ENCODE measurements at regions not wholly inside any gene's neighbourhood (a gene's known extent, or its start where the extent isn't known, plus 50 kb on each side); places are given as distances from the start of the nearest gene placed in this dataset.
"Not testable (repeated sequence)": the region's sequence is repeated elsewhere in the genome, so short reads cannot be mapped to it uniquely, and the experiment has no call there.

DNA sequence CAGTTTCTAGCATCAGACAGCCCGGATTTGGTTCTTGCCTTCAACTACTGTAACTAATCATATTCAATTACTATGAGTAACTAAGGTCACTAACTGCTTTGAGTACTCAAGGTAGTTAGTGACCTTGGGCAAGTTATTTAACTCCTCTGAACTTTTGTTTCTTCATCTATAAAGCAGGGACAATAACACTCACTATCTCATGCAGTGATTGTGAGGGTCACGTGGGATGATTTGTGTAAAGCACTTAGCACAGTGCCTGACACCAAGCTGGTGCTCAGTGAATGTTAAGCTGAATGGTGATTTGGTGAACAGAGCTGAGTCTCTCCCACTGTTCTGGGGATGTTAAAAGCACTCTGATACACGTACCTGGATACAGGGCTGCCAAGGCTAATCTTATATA lies 171.3 kb upstream of the PLXNC1 start:
- no peak for DNase-seq (ENCODE audit: low read depth in 3 of 3, low spot score in 2 of 3)

DNA sequence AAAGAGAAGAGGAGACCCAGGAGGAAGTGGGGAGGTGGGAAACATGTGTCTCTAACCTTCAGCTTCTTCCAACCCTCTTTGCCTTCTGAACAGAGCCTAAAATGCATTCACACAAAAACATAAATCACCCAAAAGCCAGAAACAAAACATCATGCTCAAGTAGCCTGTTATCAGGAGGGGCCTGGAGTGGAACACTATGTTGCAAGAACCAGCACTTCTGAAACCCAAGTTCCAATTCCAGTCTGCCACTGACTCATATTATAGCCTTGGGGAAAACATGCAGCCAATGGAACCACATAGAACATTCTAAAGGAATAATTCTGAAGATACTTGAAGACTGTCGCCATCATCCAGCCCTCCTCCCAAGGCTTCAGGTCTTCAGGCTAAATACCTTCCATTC lies 169.8 kb upstream of the PLXNC1 start:
- DNase-seq (ENCODE audit: low read depth in 3 of 3, low spot score in 2 of 3) = no peak

DNA sequence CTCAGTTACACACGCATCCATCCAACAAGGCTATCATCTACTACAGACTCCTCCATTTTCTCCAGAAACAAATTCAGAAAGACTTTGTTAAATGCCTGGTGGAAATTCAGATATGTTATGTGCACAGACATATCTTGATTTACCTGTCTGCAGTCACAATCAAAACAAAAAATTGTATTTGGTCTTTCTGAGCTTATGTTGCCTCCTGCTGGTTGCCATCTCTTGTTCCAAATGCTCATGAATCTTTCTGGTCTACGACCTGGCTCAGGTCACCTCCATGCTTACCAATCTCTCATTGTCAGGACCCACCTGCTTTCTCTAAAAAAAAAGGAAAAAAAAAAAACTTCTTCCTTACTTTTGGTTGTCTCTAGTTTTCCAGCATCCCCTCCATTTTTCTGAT lies 169.2 kb upstream of the PLXNC1 start:
- DNase-seq (ENCODE audit: low read depth in 3 of 3, low spot score in 2 of 3) = no peak

DNA sequence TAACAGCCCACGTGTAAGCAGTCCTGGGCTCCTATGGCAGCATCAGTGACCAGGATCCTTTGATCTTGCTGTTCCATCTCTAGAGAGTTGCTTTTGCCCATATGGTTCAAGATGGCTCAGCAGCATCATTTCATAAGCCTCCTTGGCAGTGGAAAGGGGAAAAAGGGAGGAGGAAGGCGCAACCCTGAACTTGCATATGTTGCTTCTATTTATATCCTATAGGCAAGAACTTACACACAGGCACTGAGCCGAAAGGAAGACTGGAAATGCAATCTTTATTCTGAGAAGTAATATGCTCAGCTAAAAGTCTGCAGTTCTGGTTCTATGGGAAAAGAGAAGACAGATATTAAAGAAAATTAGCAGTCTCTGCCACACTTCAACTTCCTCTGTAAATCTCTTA lies 167.7 kb upstream of the PLXNC1 start:
- DNase-seq (ENCODE audit: low read depth in 3 of 3, low spot score in 2 of 3) = no peak

DNA sequence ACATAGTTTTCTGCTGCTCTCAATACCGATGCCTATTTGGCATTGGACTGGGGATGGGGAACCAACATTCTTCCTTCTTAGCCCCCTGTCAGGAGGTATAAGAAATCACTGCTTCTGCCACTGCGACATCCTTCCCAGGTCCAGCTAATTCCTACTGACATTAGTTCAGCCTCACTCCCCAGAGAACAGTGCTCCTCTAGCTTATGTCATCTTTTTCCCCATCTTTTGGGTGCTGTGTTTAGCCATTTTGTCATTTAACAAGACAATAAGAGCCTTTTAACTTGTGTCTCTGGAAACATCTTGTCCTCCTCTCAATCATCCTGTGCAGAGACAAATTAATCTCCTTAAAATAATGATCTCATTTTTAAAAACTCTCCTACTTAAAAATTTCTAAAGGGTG lies 167.0 kb upstream of the PLXNC1 start:
- no peak for DNase-seq (ENCODE audit: low read depth in 3 of 3, low spot score in 2 of 3)

DNA sequence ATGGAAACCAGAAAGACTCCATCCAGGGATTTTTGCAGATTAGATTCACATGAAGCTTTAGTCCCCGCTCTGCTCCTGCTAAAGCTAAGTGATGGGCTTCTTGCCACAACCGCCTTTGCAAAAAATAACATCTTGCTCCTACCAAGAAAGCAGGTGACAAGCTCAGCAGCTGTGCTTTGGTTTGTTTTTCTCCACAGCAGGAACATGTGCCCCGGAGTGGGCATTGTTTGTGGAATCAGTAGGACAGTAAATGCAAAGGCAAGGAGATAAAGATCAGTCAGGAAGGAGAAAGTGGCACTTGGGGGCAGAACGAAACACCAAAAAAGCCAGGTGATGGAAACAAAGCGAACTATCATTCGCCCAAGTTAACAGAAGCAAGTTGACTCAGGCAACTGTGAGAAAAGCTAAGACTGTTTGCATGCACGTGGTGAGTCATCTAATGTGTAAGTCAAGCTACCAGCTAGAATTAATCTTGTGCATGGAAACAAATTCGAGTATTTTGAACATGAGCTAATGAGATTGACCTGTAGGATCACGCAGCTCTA lies 165.5 kb upstream of the PLXNC1 start:
- DNase-seq (ENCODE audit: low read depth in 3 of 3, low spot score in 2 of 3) = no peak

DNA sequence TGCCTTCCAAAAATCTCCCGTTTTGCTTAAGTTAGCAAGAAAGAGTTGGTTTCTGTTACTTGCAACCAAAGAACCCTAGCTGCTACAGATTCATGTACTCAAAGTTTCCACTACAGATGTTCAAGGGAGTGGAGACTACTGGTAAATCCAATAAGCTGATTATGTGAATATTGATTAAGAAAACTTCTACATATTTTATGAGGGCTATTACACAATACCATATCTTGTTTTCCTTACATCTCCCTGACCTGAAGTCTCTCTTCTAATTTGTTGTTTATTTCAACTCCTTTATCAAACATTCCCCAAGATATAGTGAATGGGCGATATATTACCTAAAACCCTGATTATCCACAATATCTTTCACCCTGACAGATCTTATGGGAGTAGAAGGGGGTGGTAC lies 164.4 kb upstream of the PLXNC1 start:
- DNase-seq (ENCODE audit: low read depth in 3 of 3, low spot score in 2 of 3) = no peak

DNA sequence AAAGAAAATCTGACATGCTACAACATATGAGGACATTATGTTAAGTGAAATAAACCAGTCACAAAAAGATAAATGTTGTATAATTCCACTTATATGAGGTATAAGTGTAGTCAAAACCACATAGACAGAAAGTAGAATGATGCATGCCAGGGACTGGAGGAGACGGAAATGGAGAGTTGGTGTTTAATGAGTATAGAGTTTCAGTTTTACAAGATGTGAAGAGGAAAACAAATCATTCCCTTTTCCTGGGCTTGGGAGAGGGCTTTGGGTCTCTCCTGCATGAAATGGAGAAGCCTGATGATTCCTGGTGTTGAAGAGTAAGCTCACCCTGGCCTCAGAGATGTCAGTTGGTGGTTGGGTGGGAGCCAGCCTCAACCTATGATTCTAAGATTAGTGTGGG lies 158.4 kb upstream of the PLXNC1 start:
- DNase-seq (ENCODE audit: low read depth in 3 of 3, low spot score in 2 of 3) = no peak

DNA sequence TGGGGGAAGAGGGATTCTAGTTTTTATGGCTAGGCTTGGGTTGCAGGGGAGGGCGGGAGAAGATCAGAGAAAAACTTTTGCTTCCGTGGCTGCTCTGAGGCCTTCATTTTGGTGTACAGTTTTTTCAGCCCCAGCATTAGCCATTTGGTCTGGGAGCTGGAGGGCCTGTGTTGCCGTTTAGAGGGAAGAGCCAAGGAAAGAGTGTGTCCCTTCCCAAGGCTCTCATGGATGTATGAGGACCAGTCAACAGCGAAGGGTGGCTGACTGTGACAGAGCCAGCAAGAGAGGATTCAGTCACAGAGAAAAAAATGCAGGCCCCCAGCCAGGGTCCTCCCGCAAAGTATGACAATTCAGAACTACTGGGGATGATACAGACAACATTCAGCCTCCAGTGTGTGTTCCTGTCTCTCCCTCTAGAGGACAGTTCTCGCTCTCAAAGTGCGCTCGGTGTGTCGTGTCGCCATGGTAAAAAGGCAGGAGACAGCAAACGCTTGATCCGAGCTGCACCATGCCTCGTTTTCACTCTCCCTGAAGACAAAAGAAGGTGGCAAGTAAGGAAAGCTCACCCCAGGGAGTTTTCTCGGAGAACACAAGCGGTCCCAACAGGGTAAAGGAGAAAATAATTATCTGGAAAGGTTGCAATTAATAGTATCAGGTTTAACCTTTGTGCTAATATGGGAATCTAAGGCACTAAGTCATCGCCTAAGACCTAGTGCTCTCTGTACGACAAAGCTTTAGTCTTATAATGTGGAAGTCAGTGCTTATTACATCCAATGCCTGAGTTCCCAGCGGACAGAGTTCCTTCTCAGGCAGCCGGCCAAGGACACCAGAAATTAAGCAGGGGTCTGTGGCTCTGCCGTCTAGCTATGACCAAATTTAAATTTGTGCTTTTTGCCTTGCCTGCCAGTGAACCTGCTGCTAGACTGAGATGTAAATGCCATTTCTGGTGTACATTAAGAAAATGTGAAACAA lies 157.3 kb upstream of the PLXNC1 start:
- peak in 2 of 3 donors; percentile 31 to 50 for DNase-seq (ENCODE audit: low read depth in 3 of 3, low spot score in 2 of 3)

DNA sequence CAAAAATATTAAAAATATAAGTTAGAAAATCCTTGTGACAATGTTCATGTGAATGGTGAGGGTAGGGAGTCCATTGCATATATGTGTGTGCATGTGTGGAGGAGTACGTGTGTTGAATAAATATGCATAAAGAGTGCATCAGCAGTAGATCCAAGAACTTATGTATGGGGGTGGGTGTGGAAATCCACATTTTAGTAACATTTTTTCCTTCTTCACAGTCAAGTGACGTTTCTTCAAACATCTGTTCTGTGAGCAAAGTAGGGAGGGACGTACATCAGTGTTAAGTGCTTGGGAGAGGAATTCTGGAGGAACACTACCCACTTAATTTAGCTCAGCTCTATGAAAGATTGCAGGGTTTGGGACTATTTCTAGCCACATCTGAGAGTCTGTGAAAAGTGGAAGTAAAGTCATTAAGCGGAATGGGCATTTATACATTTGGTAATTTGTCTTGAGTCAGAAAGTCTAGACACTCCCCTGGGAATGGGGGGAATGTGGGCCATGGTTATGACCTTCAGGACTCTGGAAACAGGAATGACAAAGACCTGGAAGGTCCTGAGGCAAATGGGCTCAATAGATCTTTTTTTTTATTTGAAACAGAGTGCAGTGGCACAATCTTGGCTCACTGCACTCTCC lies 156.4 kb upstream of the PLXNC1 start:
- no peak for DNase-seq (ENCODE audit: low read depth in 3 of 3, low spot score in 2 of 3)

DNA sequence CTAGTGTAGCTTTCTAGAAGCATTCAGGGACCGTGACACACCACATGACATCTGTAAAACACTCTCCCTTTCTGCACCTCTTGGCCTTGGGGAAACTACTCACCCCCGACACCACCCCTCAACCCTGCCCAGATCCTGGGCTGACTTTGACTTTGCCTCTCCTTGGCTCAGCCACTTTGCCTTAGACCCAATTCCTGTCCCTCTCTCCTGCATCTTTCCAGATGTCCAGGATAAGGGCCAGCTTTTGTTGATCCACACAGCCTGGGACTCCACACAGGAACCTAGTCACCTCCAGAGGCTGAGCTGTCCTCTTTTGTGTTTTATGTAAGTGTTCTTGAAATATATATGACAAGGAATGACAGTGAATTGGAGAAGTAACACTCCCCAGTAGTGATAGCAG lies 153.7 kb upstream of the PLXNC1 start:
- no peak for DNase-seq (ENCODE audit: low read depth in 3 of 3, low spot score in 2 of 3)

DNA sequence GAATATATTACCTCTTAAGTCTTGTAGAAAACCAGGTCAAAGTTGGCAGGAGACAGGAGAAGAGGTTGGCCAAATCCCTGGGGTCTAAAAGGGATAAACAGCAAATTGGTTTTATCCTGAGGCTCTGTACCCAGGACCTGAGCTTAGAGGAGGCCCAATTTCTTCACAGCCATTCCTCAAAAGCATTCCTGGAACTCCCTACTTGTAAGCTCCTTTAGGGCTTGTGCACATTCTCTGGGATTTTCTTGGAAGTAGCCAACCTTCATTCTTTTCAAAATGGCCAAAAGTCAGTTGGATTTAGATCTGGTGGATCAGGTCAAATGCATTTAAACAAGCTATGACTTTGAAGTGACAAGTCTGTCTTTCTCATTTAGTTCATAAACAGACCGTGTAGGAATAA lies 152.1 kb upstream of the PLXNC1 start:
- DNase-seq (ENCODE audit: low read depth in 3 of 3, low spot score in 2 of 3) = no peak

DNA sequence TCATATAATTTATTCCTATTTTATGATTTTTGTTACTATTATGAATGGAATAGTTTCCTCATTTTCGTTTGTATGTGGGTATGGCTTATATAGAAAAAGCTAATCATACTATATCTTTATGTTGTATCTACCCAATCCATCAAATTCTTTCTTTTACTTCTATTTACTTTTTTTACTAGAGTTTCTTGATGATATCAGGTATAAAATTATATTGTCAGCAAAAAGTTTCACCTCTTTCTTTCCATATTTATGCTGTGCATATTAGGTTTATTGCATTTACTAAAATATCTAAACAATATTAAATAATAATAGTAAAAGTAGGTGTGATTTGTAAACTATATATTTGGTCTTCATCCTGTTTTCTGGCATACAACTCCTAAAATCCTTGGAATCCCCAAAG lies 146.7 kb upstream of the PLXNC1 start:
- no peak for DNase-seq (ENCODE audit: low read depth in 3 of 3, low spot score in 2 of 3)

DNA sequence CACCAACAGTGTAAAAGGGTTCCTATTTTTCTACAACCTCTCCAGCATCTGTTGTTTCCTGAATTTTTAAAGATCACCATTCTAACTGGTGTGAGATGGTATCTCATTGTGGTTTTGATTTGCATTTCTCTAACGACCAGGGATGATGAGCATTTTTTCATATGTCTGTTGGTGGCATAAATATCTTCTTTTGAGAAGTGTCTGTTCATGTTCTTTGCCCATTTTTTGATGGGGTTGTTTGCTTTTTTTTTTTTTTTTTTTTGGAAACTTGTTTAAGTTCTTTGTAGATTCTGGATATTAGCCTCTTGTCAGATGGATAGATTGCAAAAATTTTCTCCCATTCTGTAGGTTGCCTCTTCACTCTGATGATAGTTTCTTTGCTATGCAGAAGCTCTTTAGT lies 145.5 kb upstream of the PLXNC1 start:
- not testable (repeated sequence) for DNase-seq (ENCODE audit: low read depth in 3 of 3, low spot score in 2 of 3)

DNA sequence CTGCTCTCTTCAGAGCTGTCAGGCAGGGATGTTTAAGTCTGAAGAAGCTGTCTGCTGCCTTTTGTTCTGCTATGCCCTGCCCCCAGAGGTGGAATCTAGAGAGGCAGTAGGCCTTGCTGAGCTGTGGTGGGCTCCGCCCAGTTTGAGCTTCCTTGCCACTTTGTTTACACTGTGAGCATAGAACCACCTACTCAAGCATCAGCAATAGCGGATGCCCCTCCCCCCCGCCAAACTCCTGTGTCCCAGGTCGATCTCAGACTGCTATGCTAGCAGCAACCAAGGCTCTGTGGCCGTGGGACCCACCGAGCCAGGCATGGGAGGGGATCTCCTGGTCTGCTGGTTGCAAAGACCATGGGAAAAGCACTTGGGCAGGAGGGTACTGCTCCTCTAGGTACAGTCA lies 140.5 kb upstream of the PLXNC1 start:
- not testable (repeated sequence) for DNase-seq (ENCODE audit: low read depth in 3 of 3, low spot score in 2 of 3)

DNA sequence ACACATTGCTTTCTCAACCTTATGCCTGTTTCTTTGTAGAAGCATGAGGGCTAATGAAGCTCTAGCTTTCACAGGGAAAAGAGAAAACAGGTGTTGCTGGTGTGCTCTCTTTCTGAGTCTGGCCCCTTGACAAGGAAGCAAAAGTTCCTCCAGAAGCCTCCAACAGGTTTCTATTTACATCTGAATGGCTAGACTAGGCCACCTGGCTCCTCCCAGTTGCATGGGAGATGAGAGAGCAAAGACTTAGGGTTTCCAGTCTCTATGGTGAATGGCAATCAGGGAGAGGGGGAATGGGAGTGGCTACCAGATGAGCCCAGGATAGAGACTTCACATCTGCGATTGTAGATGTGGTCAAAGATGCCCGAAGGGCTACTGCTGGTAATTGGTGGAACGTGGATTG lies 138.1 kb upstream of the PLXNC1 start:
- no peak for DNase-seq (ENCODE audit: low read depth in 3 of 3, low spot score in 2 of 3)

DNA sequence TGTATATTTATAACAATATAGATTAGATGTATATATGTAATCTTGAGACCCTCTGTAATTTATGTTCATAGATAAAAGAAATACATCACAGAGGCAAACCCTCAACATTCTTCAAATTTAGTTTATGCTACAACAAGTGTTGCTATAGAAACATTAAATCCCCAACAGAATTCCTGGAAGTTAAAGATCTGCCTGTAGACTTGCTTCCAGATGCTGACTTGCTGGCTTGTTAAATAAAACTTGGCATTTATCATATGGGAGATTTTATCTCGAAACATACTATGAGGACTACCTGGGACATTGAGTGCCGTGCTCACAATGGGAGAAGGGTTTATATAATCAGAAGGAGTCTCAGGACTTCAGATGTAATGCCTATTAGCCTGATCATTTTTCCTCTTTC lies 136.3 kb upstream of the PLXNC1 start:
- no peak for DNase-seq (ENCODE audit: low read depth in 3 of 3, low spot score in 2 of 3)

DNA sequence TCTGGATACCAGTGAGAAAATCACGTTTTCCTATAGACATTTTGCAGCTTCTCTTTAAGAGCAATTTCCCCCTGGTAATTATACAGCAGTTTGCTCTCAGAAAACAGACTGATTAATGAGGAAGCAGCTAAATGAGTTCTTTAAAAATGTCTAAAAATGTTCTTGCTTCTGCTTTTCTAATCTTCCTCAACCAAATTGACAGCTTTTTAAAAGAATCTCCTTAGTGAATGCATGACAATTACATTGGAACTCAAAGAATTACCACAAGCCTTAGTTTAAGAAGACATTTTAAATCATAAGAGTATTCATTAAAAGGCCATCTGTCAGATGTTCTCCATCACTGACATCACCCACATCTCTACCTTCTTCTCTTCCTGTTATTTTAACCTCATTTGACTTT lies 135.8 kb upstream of the PLXNC1 start:
- DNase-seq (ENCODE audit: low read depth in 3 of 3, low spot score in 2 of 3) = no peak

DNA sequence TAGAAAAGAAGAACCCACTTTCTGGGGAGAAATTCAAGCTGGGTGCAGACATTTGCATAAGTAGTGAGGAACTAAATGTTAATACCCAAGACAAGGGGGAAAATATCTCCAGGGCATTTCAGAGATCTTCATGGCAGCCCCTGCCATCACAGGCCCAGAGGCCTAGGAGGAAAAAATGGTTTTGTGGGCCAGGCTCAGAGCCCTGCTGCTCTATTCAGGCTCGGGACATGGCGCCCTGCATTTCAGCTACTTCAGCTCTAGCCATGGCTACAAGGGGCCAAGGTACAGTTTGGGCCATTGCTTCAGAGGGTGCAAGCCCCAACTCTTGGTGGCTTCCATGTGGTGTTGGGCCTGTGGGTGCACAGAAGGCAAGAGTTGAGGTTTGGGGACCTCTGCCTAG lies 131.1 kb upstream of the PLXNC1 start:
- DNase-seq (ENCODE audit: low read depth in 3 of 3, low spot score in 2 of 3) = not testable (repeated sequence)

DNA sequence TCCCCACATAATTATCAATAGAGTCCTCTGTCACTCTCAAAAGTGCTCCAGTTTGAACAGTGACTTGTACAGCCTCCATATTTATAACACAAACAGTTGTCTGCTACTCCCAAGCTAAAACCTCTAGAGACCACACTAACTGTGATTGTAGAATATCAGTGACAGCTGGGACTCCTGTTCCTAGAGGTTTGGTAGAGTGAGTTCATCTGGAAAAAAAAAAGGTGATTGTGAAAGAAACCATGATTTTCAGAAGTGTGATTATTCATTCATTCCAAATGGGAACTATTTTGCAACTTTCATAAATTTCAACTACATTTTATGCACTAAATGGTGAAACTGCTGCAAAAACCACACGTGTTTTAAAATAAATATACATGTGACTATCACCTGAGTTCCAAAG lies 128.0 kb upstream of the PLXNC1 start:
- no peak for DNase-seq (ENCODE audit: low read depth in 3 of 3, low spot score in 2 of 3)

DNA sequence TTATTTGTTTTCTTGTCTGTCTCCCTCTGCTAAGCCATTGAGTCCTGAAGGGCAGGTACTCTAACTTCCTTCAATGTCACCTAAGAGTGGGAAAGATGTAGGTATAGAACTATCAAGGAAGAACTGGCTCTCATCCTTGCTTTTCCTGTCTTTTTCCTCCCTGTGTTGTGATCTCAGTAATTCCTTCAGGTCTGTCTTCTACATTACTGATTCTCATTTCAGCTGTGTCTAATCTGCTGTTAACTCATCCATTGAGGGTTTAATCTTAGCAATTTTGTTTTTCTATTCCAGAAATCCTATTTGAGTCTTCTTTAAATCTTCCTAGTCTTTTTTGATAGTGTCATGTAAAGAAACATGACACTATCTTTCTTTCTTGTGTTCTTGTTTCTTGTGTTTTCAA lies 124.5 kb upstream of the PLXNC1 start:
- DNase-seq (ENCODE audit: low read depth in 3 of 3, low spot score in 2 of 3) = no peak

DNA sequence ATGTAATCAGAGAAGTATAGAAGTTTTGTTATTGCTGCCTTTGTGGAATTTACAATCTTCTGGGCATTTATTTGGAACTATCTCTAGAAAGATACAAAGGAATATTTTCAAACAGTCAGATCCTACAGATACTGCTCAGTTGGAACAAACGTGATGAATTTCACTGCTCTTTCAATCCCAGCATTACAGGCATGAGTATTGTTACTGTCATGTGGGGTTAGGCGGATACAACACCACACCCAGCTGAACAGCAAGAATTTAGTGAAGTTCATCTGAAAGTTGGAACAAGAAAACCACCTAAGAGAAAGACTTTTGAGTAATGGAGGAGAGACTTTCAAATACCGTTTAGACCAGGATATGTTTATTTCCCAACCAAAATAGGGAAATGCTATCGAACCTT lies 123.3 kb upstream of the PLXNC1 start:
- DNase-seq (ENCODE audit: low read depth in 3 of 3, low spot score in 2 of 3) = no peak
